LNCaP clone FGC (cell line): ENCODE measurements at regions not wholly inside any gene's neighbourhood (a gene's known extent, or its start where the extent isn't known, plus 50 kb on each side); places are given as distances from the start of the nearest gene placed in this dataset.

ENCODE experiments used
- DNase-seq: peaks from one replicate; pipeline ENCODE4 v3.0.0-alpha.2; 2011; ENCODE audit warnings: low read depth
- H3K4me3 ChIP-seq: 2 replicates; pipeline ENCODE4 v1.5.1; 2011; ENCODE audit warnings: mild to moderate bottlenecking, low read depth, low read length, control low read depth
- TF ChIP-seq, protein P1 (sequence below): IDR thresholded peaks from 2 replicates; pipeline ENCODE4 v1.5.1; 2012; ENCODE audit warnings: mild to moderate bottlenecking; ENCODE audit not compliant: control insufficient read depth, insufficient read depth; ENCODE audit errors: extremely low read depth

DNA sequence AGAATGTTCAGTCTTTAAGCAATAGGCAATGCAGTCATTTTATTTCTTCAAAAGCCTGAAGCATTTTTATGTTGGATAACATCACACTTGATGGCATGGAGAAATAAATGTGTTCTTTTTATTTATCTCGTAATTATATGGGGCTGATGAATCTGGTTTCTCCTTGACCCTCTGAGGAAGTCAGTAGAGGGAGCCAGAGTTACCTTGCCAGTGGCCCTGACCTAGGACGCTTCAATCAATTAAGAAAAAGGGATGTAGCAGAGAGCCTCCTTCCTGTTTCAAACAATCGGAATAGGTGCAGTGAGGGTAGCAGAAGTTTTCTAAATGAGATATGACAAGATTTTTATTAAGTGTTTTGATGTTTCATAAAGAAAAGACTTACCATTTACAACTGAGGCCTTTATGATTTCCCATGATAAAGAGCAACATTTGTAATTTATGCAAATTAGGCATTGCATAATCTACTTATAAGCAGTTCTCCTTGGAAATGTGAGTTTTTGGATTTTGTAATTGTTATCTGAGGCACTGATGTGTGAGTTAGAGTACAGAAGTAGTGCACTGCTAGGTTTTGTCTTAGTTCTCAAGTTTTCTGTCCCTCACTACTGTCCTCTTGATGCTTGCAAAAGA is 129.1 kb downstream of the RAP2B start:
- no peak overlapping the region for H3K4me3 ChIP-seq
- TF ChIP-seq, protein P1, sequence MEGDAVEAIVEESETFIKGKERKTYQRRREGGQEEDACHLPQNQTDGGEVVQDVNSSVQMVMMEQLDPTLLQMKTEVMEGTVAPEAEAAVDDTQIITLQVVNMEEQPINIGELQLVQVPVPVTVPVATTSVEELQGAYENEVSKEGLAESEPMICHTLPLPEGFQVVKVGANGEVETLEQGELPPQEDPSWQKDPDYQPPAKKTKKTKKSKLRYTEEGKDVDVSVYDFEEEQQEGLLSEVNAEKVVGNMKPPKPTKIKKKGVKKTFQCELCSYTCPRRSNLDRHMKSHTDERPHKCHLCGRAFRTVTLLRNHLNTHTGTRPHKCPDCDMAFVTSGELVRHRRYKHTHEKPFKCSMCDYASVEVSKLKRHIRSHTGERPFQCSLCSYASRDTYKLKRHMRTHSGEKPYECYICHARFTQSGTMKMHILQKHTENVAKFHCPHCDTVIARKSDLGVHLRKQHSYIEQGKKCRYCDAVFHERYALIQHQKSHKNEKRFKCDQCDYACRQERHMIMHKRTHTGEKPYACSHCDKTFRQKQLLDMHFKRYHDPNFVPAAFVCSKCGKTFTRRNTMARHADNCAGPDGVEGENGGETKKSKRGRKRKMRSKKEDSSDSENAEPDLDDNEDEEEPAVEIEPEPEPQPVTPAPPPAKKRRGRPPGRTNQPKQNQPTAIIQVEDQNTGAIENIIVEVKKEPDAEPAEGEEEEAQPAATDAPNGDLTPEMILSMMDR, result peak; percentile 79
- peak; percentile 17 for DNase-seq

GRCh38 chr3:153293265-153293664 is 131.2 kb downstream of the RAP2B start:
- no peak overlapping the region for H3K4me3 ChIP-seq
- no peak for DNase-seq

GRCh38 chr3:153295901-153296300 is 133.9 kb downstream of the RAP2B start:
- no peak for DNase-seq
- H3K4me3 ChIP-seq, result no peak overlapping the region
- TF ChIP-seq, protein P1, result no peak

More at GRCh38 chr3:153293265-153293664, 131.2 kb downstream of the RAP2B start:
- TF ChIP-seq, protein P1, result no peak

DNA sequence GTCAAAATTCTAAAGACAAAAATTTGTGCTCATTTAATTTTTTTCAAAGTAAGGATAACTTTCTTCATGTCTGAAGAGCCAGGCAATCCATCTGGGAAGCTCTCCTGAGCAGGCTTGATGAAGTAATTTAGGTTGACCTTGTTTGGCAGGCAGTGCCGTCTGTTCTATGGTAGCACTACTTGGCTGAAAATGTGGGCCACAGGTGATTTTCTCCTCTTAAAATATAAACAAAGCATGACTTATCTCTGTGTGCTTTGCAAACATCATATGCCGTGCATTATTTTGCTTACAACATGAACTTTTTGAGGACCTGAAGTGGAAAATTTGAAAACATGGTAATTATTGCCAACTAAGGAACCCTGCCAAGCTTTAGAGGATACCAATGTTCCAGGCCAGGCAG is 143.2 kb downstream of the RAP2B start:
- TF ChIP-seq, protein P1, result no peak

GRCh38 chr3:153311541-153311940 is 149.5 kb downstream of the RAP2B start:
- no peak for DNase-seq
- TF ChIP-seq, protein P1, result no peak
- no peak overlapping the region for H3K4me3 ChIP-seq

More for the DNA sequence above, 143.2 kb downstream of the RAP2B start:
- H3K4me3 ChIP-seq, result no peak overlapping the region
- DNase-seq, result peak; percentile 82

- H3K4me3 ChIP-seq, result no peak overlapping the region
- TF ChIP-seq, protein P1, result no peak
- no peak for DNase-seq
These were observed 151.4 kb downstream of the RAP2B start for GRCh38 chr3:153313302-153313965.

GRCh38 chr3:153314038-153314437 is 152.0 kb downstream of the RAP2B start:
- TF ChIP-seq, protein P1, result no peak
- H3K4me3 ChIP-seq, result no peak overlapping the region
- DNase-seq, result no peak
